Adrenal gland (tissue), 9 donors: ENCODE measurements at regions not wholly inside any gene's neighbourhood (a gene's known extent, or its start where the extent isn't known, plus 50 kb on each side); places are given as distances from the start of the nearest gene placed in this dataset.

Source experiments
- DNase-seq, 7 donors: peaks; one replicate each; pipeline ENCODE4 v3.0.0-alpha.2; 2019 to 2020
- H3K27ac ChIP-seq, 5 donors: fragments of 200-600 bp; sonication (generic) in 4 of 5; 1 replicate in 3 of 5; 2 replicates in 2 of 5; pipeline versions ENCODE4 v1.5.1 to v1.8.0; 2016 to 2020; ENCODE audit warnings: mild to moderate bottlenecking in 1 of 5
- H3K27me3 ChIP-seq: fragments of 200-600 bp; 2 replicates; pipeline ENCODE4 v1.8.0; 2021
- H3K36me3 ChIP-seq, 2 donors: fragments of 200-600 bp; replicated peaks in 1 of 2; 1 replicate in 1 of 2; 2 replicates in 1 of 2; pipeline versions ENCODE4 v1.5.1 to v1.8.0; 2018 to 2022
- H3K4me1 ChIP-seq, 2 donors: fragments of 200-600 bp; replicated peaks in 1 of 2; 1 replicate in 1 of 2; 2 replicates in 1 of 2; pipeline versions ENCODE4 v1.5.1 to v1.8.0; 2018 to 2021
- H3K4me3 ChIP-seq, 4 donors: fragments of 200-600 bp; sonication (generic) in 3 of 4; one replicate each; pipeline ENCODE4 v1.5.1; 2016 to 2018
- H3K9me3 ChIP-seq, 3 donors: fragments of 200-600 bp; sonication (generic) in 1 of 3; replicated peaks in 1 of 3; 1 replicate in 2 of 3; 2 replicates in 1 of 3; pipeline versions ENCODE4 v1.5.1 to v1.8.0; 2016 to 2021
- POLR2A ChIP-seq, 2 donors: fragments of 450-650 bp; IDR thresholded peaks; one replicate each; pipeline ENCODE4 v1.6.1; 2017; ENCODE audit warnings: antibody characterized with exemption in 2 of 2, mild to moderate bottlenecking in 2 of 2, moderate library complexity in 1 of 2
- WGBS, 4 donors: extraction: QIAGEN DNeasy Blood & Tissue Kit in 2 of 4; methylation state at CpG; one replicate each; pipeline versions ENCODE4 v1.1.5 to v1.1.7; 2013 to 2017; 5-methylcytosine and 5-hydroxymethylcytosine counted together
- intact Hi-C, 2 donors: fragments of 100-400 bp; cut with DNase I; formaldehyde crosslinking; loops; one replicate each; pipeline versions ENCODE4 v1.14.1 to v1.15.0; 2022 to 2023
- TF ChIP-seq, protein P1 (sequence below), 6 experiments: fragments of 450-650 bp in 4 of 6; fragments of 200-600 bp in 2 of 6; sonication (generic) in 1 of 6; IDR thresholded peaks; 1 replicate in 5 of 6; 2 replicates in 1 of 6; pipeline versions ENCODE4 v1.5.1 to v1.8.0; 2016 to 2021; ENCODE audit warnings: antibody characterized with exemption in 6 of 6, mild to moderate bottlenecking in 2 of 6, moderate library complexity in 1 of 6
- donor health status: healthy with polysubstance abuse.
- donor health status: Bipolar disorder and iron deficiency.
- donor health status: DM: yes; HTN: yes; CAD: no.
- donor health status: DM: no; HTN: no; CAD: no.
- donor health status: DM: no; HTN: no; CAD: no.

DNA sequence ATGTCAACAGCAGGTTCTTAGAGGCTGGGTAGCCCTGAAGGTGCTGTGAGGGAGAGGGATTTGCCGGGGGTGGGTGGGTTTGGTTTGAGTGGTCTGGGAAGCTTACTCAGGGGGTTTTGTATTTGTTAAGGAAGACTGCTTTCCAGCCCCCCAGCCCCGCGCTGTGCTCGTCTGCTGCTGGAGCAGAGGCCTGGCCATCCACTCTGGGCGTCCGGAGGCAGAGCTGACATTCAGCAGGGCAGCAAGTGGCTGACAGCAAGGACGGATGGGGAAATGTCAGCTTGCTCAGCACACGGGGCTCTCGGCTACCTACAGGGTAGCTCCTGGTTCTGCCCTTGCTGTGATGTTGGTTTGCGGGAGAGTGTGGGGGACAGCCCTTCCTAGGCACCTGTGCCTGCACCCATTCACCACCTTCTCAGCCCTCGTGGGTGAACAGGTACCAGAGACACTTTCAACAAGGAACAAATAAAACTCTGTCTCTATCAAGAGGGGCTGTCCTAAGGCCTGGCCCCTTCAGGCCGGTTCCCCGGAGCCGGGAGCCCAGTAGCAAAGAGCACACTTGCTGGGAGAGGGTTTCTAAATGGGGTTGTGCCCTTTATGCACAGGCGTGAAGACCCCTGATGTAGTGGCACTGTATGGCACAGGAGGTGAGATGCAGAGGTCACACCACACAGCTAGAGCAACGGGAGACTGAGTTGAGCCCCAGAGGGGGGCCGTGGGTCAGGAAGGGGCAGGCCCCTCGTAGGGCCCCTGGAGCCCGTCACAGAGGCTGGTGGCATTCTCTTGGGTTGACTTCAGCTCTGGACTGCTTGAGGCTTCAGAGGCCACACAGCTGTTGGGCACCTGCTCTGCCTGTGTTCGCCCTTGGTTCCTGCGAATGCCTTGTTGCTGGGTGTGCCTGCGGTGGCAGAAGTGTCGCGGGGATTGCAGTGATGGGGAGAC is 72.2 kb upstream of the SHH start:
- 84 to 93% (median 87%) methylated on average over 8 to 24 of the region's 24 CpGs for WGBS, 4 donors
- no peak for TF ChIP-seq POLR2A (IDR thresholded peaks at IDR 0.05)
- TF ChIP-seq, protein P1, sequence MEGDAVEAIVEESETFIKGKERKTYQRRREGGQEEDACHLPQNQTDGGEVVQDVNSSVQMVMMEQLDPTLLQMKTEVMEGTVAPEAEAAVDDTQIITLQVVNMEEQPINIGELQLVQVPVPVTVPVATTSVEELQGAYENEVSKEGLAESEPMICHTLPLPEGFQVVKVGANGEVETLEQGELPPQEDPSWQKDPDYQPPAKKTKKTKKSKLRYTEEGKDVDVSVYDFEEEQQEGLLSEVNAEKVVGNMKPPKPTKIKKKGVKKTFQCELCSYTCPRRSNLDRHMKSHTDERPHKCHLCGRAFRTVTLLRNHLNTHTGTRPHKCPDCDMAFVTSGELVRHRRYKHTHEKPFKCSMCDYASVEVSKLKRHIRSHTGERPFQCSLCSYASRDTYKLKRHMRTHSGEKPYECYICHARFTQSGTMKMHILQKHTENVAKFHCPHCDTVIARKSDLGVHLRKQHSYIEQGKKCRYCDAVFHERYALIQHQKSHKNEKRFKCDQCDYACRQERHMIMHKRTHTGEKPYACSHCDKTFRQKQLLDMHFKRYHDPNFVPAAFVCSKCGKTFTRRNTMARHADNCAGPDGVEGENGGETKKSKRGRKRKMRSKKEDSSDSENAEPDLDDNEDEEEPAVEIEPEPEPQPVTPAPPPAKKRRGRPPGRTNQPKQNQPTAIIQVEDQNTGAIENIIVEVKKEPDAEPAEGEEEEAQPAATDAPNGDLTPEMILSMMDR (IDR thresholded peaks at IDR 0.05): no peak
- Histone ChIP-seq H3K4me3 (no peak overlapping the region), H3K27ac (no peak overlapping the region), H3K36me3 (no peaks in the 10 kb centered on the region), H3K27me3 (no peaks in the 10 kb centered on the region), H3K9me3 (no peaks in the 10 kb centered on the region), H3K4me1 (peaks cover 0 to 5% of the 10 kb centered on the region in 2 donors)
- intact Hi-C loops: no loop called here
- peak in 1 of 7 donors; percentile 40 for DNase-seq

DNA sequence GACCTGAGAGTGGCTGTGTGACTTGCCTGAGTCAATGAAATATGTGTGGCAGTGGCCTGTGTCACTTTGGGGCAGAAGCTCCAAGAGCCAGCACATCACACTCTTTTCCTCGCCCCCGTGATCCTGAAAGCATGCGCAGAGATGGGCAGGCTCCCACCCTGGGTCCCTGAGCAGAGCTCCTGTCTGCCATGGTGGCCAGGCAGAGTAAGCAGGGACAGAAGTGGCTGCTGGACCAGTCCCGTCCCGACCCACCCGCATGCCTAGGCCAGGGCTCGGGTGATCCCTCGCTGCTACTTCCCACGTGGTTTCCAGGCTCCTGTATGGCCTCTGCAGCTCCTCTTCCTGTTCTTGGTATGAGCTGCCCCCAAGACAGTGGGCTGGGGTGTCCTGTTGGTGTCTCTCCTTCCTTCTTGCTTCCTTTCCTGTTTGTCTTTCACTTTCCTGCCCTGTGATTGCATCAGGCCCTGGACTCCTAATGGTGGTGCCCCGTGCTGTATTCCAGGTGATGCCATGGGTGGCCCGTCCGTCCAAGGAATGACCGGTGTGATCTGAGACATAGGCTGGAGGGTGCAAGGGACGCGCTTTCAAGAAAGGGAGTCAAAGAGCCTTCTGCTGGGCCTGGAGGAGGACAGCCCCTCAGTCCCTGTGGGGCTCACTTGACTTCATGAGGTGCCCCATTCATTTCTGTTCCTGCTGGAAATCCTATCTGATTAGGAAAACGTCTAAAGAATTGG is 71.4 kb upstream of the SHH start:
- 83 to 91% (median 87%) methylated on average over 13 to 16 of the region's 16 CpGs for WGBS, 4 donors
- Histone ChIP-seq H3K4me3 (no peak overlapping the region), H3K27me3 (no peaks in the 10 kb centered on the region), H3K36me3 (no peaks in the 10 kb centered on the region), H3K4me1 (peaks cover 0 to 5% of the 10 kb centered on the region in 2 donors), H3K27ac (no peak overlapping the region), H3K9me3 (no peaks in the 10 kb centered on the region)
- TF ChIP-seq POLR2A (IDR thresholded peaks at IDR 0.05): no peak
- TF ChIP-seq, protein P1 (IDR thresholded peaks at IDR 0.05): no peak
- intact Hi-C loops: no loop called here
- DNase-seq: peak in 1 of 7 donors; percentile 21

DNA sequence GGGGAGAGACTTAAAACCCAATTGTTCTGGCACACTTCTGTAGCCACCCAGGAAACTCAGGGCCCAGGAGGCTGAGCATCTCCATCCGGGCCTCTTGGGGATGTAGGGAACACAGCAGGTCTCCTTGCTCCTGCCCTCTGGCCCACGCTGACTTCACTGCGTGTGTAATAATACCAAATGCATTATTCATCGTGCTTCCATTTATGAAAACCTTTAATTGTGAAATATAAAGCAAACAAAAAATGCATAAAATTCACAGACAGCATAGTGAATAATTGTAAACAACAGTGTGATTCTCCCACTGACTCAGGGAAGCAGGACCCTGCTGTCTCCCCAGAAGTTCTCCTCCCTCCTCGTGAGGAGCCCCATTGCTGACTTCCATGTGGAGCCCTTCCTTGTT is 70.3 kb upstream of the SHH start:
- H3K36me3 ChIP-seq: no peaks in the 10 kb centered on the region
- H3K27me3 ChIP-seq: no peaks in the 10 kb centered on the region
- intact Hi-C loops: no loop called here
- 76 to 95% (median 91%) methylated on average over 5 of the region's 5 CpGs for WGBS, 4 donors
- H3K4me3 ChIP-seq: no peak overlapping the region
- no peak for DNase-seq
- no peaks in the 10 kb centered on the region for H3K9me3 ChIP-seq
- peaks cover 0 to 5% of the 10 kb centered on the region in 2 donors for H3K4me1 ChIP-seq
- no peak for TF ChIP-seq POLR2A (IDR thresholded peaks at IDR 0.05)
- TF ChIP-seq, protein P1 (IDR thresholded peaks at IDR 0.05): no peak
- H3K27ac ChIP-seq: no peak overlapping the region
